Endothelial cell of umbilical vein (primary cell): ENCODE measurements at regions not wholly inside any gene's neighbourhood (a gene's known extent, or its start where the extent isn't known, plus 50 kb on each side); places are given as distances from the start of the nearest gene placed in this dataset.

Experiments used
- BruUV-seq: library from RNA; stranded (reverse); fragments of 400-500 nt; replicated peaks from 2 replicates; lab custom pipeline; 2021; lab: Mats Ljungman, UMichigan
- CTCF ChIA-PET: fragments of 300-600, 350-600 bp; sonication (Branson Sonifier 250); formaldehyde crosslinking; loops from one replicate; lab custom pipeline; 2021; ENCODE audit warnings: antibody characterized with exemption, inconsistent platforms; lab: Charles Lee
- POLR2A ChIA-PET: fragments of 300-600, 350-600 bp; sonication (Branson Sonifier 250); formaldehyde crosslinking; loops from one replicate; lab custom pipeline; 2021; ENCODE audit warnings: antibody characterized with exemption, inconsistent platforms; lab: Charles Lee
- DNase-seq: peaks from one replicate; pipeline ENCODE4 v3.0.0-alpha.2; 2011; ENCODE audit warnings: low read depth, low spot score
- FAIRE-seq: peaks from 2 replicates; lab custom pipeline; 2011; peaks lifted over from hg19 to GRCh38; lab: Jason Lieb, UNC
- H2AFZ ChIP-seq: 2 replicates; pipeline ENCODE4 v1.6.0; 2012; ENCODE audit warnings: low read depth, low read length, control low read depth, inconsistent platforms
- H3K27ac ChIP-seq: 2 replicates; pipeline ENCODE4 v1.5.1; 2011; ENCODE audit warnings: low read depth, mild to moderate bottlenecking, control low read depth, low read length, moderate library complexity; ENCODE audit not compliant: insufficient read depth
- H3K27me3 ChIP-seq, 2 experiments: 2 replicates each; pipeline versions ENCODE4 v1.6.0 to v1.6.1; 2011; ENCODE audit warnings: low read length in 2 of 2, mixed read lengths in 1 of 2; ENCODE audit not compliant: control insufficient read depth in 2 of 2, insufficient read depth in 2 of 2
- H3K36me3 ChIP-seq, 2 experiments: 2 replicates in 1 of 2; 3 replicates in 1 of 2; pipeline ENCODE4 v1.5.1; 2011; ENCODE audit warnings: low read length in 2 of 2, mild to moderate bottlenecking in 1 of 2, moderate library complexity in 1 of 2; ENCODE audit not compliant: control insufficient read depth in 2 of 2, insufficient read depth in 2 of 2; ENCODE audit errors: extremely low read depth in 1 of 2
- H3K4me1 ChIP-seq: 3 replicates; pipeline ENCODE4 v1.5.1; 2011; ENCODE audit warnings: mild to moderate bottlenecking, low read length; ENCODE audit not compliant: control insufficient read depth, insufficient read depth; ENCODE audit errors: extremely low read depth
- H3K4me2 ChIP-seq: 2 replicates; pipeline ENCODE4 v1.6.1; 2011; ENCODE audit warnings: low read length, control low read depth, mixed read lengths; ENCODE audit not compliant: insufficient read depth
- H3K4me3 ChIP-seq, 3 experiments: fragments of 200-600 bp in 1 of 3; sonication (generic), shearing (Covaris generic) in 1 of 3; replicated peaks in 1 of 3; 2 replicates each; pipeline ENCODE4 v1.5.1; 2011 to 2016; ENCODE audit warnings: control low read depth in 3 of 3, low read length in 3 of 3, mild to moderate bottlenecking in 2 of 3, inconsistent platforms in 1 of 3, low read depth in 1 of 3, moderate library complexity in 1 of 3; ENCODE audit not compliant: insufficient read depth in 1 of 3
- H3K79me2 ChIP-seq: 2 replicates; pipeline ENCODE4 v1.6.0; 2012; ENCODE audit warnings: low read length, inconsistent platforms; ENCODE audit not compliant: control insufficient read depth, insufficient read depth
- H3K9ac ChIP-seq: replicated peaks from 2 replicates; pipeline ENCODE3; 2011; ENCODE audit warnings: low read length, control low read depth; ENCODE audit not compliant: insufficient read depth; ENCODE audit errors: extremely low read depth
- H3K9me1 ChIP-seq: replicated peaks from 3 replicates; pipeline ENCODE4 v1.6.0; 2011; ENCODE audit warnings: mild to moderate bottlenecking, low read length; ENCODE audit not compliant: control insufficient read depth, insufficient read depth; ENCODE audit errors: extremely low read depth
- H3K9me3 ChIP-seq: replicated peaks from 2 replicates; pipeline ENCODE4 v1.5.1; 2012; ENCODE audit warnings: low read length, inconsistent platforms; ENCODE audit not compliant: control insufficient read depth, insufficient read depth
- H4K20me1 ChIP-seq: replicated peaks from 2 replicates; pipeline ENCODE3; 2011; ENCODE audit warnings: mild to moderate bottlenecking, low read length; ENCODE audit not compliant: control insufficient read depth, insufficient read depth; ENCODE audit errors: extremely low read depth
- EZH2 ChIP-seq: IDR thresholded peaks from 2 replicates; pipeline ENCODE4 v1.6.1; 2012; ENCODE audit warnings: borderline replicate concordance, low read depth, mild to moderate bottlenecking, moderate library complexity, low read length, inconsistent platforms; ENCODE audit not compliant: severe bottlenecking
- FOS ChIP-seq: IDR thresholded peaks from 2 replicates; pipeline ENCODE4 v1.6.1; 2011; ENCODE audit warnings: mild to moderate bottlenecking, low read length, moderate library complexity, borderline replicate concordance; ENCODE audit not compliant: insufficient read depth
- GATA2 ChIP-seq: IDR thresholded peaks from 2 replicates; pipeline ENCODE4 v1.7.0; 2011; ENCODE audit warnings: low read depth, mild to moderate bottlenecking, moderate library complexity, mixed read lengths, low read length; ENCODE audit not compliant: insufficient read length, insufficient read depth
- JUN ChIP-seq: IDR thresholded peaks from 2 replicates; pipeline ENCODE4 v1.6.1; 2011; ENCODE audit warnings: borderline replicate concordance, low read depth; ENCODE audit not compliant: insufficient read length, insufficient read depth
- MYC ChIP-seq: IDR thresholded peaks from one replicate; pipeline ENCODE4 v1.6.1; 2011; ENCODE audit warnings: mild to moderate bottlenecking, low read depth, low read length
- POLR2A ChIP-seq: IDR thresholded peaks from 2 replicates; pipeline ENCODE4 v1.6.1; 2012; ENCODE audit warnings: low read depth, mild to moderate bottlenecking, control low read depth, low read length
- POLR2AphosphoS5 ChIP-seq: IDR thresholded peaks from 2 replicates; pipeline ENCODE4 v1.6.1; 2012; ENCODE audit warnings: low read depth, mild to moderate bottlenecking, control low read depth, low read length, moderate library complexity; ENCODE audit not compliant: insufficient read depth
- dilution Hi-C: fragments of 300-500 bp; cut with MboI; formaldehyde crosslinking; loops from one replicate; pipeline ENCODE4 v1.15.0; 2019; ENCODE audit warnings: low sequenced_read_pairs; ENCODE audit not compliant: extremely low pct_ligation_motif_present
- intact Hi-C: fragments of 100-400 bp; cut with micrococcal nuclease; formaldehyde crosslinking; loops from one replicate; pipeline ENCODE4 v1.10.0; 2022
- TF ChIP-seq, protein P1 (sequence below), 2 donors: IDR thresholded peaks; 1 replicate in 1 of 2; 2 replicates in 1 of 2; pipeline ENCODE4 v1.5.1; 2011; ENCODE audit warnings: low read length in 2 of 2, mild to moderate bottlenecking in 2 of 2, moderate library complexity in 2 of 2, control low read depth in 1 of 2, inconsistent platforms in 1 of 2, low read depth in 1 of 2; ENCODE audit not compliant: insufficient read depth in 1 of 2; ENCODE audit errors: extremely low read depth in 1 of 2
- TF ChIP-seq, protein P2 (sequence below): IDR thresholded peaks from 2 replicates; pipeline ENCODE4 v1.6.1; 2011; ENCODE audit not compliant: insufficient read depth, insufficient read length

DNA sequence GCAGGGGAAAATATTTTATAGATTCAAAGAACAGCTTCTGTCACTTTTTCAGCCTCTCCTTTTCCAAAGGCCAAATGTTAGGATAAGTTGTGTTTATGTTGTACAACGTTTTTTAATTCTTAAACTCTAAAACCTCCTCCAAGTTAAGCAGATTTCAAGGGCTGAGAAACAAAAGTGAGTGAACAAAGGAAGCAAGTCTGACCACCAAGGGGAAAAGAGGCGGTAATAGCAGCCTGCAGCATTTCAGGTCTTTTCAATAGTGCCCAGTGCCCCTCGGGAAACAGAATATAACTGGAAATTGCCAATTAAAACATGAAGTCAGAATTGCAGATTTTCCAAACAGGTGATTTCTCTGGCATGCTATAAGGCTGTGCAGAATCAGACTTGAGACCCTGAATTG, 510.0 kb upstream of the HTR2C start:
- no peak overlapping the region for H3K9ac ChIP-seq
- POLR2A ChIA-PET: no interaction called here
- no peaks in the 10 kb centered on the region for H3K9me1 ChIP-seq
- no peak overlapping the region for H3K4me3 ChIP-seq
- no peak overlapping the region for H3K4me2 ChIP-seq
- TF ChIP-seq JUN (no peak), MYC (no peak), POLR2A (no peak), POLR2AphosphoS5 (no peak), GATA2 (no peak), FOS (no peak), EZH2 (no peak)
- TF ChIP-seq, protein P1, sequence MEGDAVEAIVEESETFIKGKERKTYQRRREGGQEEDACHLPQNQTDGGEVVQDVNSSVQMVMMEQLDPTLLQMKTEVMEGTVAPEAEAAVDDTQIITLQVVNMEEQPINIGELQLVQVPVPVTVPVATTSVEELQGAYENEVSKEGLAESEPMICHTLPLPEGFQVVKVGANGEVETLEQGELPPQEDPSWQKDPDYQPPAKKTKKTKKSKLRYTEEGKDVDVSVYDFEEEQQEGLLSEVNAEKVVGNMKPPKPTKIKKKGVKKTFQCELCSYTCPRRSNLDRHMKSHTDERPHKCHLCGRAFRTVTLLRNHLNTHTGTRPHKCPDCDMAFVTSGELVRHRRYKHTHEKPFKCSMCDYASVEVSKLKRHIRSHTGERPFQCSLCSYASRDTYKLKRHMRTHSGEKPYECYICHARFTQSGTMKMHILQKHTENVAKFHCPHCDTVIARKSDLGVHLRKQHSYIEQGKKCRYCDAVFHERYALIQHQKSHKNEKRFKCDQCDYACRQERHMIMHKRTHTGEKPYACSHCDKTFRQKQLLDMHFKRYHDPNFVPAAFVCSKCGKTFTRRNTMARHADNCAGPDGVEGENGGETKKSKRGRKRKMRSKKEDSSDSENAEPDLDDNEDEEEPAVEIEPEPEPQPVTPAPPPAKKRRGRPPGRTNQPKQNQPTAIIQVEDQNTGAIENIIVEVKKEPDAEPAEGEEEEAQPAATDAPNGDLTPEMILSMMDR (IDR thresholded peaks at IDR 0.05; ENCODE audit: extremely low read depth in 1 of 2, insufficient read depth in 1 of 2, low read depth in 1 of 2, low read length in 2 of 2): no peak
- TF ChIP-seq, protein P2, sequence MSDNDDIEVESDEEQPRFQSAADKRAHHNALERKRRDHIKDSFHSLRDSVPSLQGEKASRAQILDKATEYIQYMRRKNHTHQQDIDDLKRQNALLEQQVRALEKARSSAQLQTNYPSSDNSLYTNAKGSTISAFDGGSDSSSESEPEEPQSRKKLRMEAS: no peak
- intact Hi-C loops: no loop called here
- H3K27ac ChIP-seq: no peak overlapping the region
- H3K27me3 ChIP-seq: no peaks in the 10 kb centered on the region
- H3K9me3 ChIP-seq: no peaks in the 10 kb centered on the region
- H2AFZ ChIP-seq: no peak overlapping the region
- no peaks in the 10 kb centered on the region for H3K36me3 ChIP-seq
- H3K79me2 ChIP-seq: no peaks in the 10 kb centered on the region
- H3K4me1 ChIP-seq: no peaks in the 10 kb centered on the region
- BruUV-seq: no TSS peak
- DNase-seq (no peak), FAIRE-seq (no peak)
- CTCF ChIA-PET: no interaction called here
- no peaks in the 10 kb centered on the region for H4K20me1 ChIP-seq
- dilution Hi-C loops: no loop called here
